ENCODE measurements at regions not wholly inside any gene's neighbourhood (a gene's known extent, or its start where the extent isn't known, plus 50 kb on each side); places are given as distances from the start of the nearest gene placed in this dataset.

DNA sequence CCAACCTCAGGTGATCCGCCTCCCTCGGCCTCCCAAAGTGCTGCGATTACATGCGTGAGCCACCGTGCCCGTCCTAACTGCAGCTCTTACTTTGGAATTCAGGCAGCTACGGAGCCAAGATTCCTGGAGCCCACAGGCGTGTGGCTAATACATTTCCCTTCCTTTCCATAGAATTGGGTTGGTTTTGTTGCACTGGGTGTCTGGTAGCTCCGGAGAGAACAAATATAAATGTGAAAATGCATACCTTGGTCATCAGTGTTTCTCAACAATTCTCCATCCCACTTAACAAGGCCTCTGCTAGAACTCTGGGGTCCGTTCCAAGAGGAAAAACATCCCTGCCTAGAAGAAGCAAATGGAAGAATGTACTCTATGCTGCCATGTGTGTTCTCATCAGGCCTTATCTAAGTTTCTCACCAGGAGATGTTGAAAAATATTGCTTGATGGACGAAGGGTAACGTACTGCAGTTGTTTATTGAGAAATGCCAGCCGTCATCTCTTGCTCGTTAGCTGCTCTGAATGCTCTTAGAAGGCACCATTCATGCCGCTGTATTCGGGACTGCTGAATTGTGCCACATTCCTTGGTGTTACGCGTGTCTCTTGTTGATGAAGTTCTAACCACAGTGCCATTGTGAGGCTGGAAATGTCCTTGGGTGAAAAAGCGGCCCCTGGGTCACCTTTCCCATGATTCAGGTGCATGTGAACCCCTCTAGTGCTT, 50.5 kb upstream of the CD99 start:
- Histone ChIP-seq H3K36me3 (no peaks in the 10 kb centered on the region), H3K9me3 (no peaks in the 10 kb centered on the region), H3K27me3 (no peaks in the 10 kb centered on the region), H3K27ac (no peak overlapping the region), H3K4me3 (no peak overlapping the region), H3K4me1 (ENCODE audit: insufficient read depth) (no peaks in the 10 kb centered on the region)
- TF ChIP-seq EP300 (IDR thresholded peaks at IDR 0.05) (no peak), POLR2A (IDR thresholded peaks at IDR 0.05) (no peak)
- TF ChIP-seq, protein P1, sequence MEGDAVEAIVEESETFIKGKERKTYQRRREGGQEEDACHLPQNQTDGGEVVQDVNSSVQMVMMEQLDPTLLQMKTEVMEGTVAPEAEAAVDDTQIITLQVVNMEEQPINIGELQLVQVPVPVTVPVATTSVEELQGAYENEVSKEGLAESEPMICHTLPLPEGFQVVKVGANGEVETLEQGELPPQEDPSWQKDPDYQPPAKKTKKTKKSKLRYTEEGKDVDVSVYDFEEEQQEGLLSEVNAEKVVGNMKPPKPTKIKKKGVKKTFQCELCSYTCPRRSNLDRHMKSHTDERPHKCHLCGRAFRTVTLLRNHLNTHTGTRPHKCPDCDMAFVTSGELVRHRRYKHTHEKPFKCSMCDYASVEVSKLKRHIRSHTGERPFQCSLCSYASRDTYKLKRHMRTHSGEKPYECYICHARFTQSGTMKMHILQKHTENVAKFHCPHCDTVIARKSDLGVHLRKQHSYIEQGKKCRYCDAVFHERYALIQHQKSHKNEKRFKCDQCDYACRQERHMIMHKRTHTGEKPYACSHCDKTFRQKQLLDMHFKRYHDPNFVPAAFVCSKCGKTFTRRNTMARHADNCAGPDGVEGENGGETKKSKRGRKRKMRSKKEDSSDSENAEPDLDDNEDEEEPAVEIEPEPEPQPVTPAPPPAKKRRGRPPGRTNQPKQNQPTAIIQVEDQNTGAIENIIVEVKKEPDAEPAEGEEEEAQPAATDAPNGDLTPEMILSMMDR (IDR thresholded peaks at IDR 0.05): no peak
- DNase-seq: no peak
- 83 to 88% (median 84%) methylated on average over 19 of the region's 19 CpGs for WGBS, 3 donors
- intact Hi-C loops (cut with DNase I): loop anchor here in 3 of 4 donors (10.0 kb wide), 2 partner anchors 174 to 184 kb away; partner anchors contain the start of gene GYG2 (in 1 of the 3)

- Histone ChIP-seq H3K36me3 (no peaks in the 10 kb centered on the region), H3K4me1 (ENCODE audit: insufficient read depth) (no peaks in the 10 kb centered on the region), H3K27ac (no peak overlapping the region), H3K9me3 (no peaks in the 10 kb centered on the region), H3K4me3 (no peak overlapping the region), H3K27me3 (no peaks in the 10 kb centered on the region)
- DNase-seq: no peak
- intact Hi-C loops (cut with DNase I): no loop called here
- TF ChIP-seq EP300 (IDR thresholded peaks at IDR 0.05): no peak
- TF ChIP-seq POLR2A (IDR thresholded peaks at IDR 0.05): no peak
- TF ChIP-seq, protein P1 (IDR thresholded peaks at IDR 0.05): no peak
- WGBS, 3 donors: 85 to 93% (median 92%) methylated on average over 7 of the region's 7 CpGs
Measured at GRCh38 chrX:2638279-2638678, 52.8 kb upstream of the CD99 start.

DNA sequence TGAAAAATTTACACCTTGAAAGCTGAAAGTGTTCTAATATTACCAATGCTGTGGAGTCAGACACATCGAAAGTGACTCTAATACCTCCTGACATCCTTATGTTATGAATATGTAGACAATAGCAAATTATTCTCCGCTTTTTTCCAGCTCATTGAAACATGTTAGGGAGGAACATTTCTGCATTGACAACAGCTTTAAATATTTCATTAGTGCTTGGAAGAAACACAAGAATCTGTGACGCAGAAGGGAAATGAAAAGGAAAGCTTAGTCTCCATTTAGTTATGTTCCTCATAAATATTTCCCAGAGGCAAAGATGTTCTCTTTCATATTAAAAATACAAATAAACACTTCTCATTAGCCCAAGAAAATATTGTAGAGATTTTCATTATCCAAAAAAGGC, 55.8 kb upstream of the CD99 start:
- DNase-seq: no peak
- Histone ChIP-seq H3K4me1 (ENCODE audit: insufficient read depth) (no peaks in the 10 kb centered on the region), H3K9me3 (no peaks in the 10 kb centered on the region), H3K27ac (no peak overlapping the region), H3K36me3 (no peaks in the 10 kb centered on the region), H3K27me3 (no peaks in the 10 kb centered on the region), H3K4me3 (no peak overlapping the region)
- TF ChIP-seq, protein P1 (IDR thresholded peaks at IDR 0.05): no peak
- TF ChIP-seq POLR2A (IDR thresholded peaks at IDR 0.05) (no peak), EP300 (IDR thresholded peaks at IDR 0.05) (no peak)
- intact Hi-C loops (cut with DNase I): no loop called here
- 67 to 86% (median 72%) methylated on average over 3 of the region's 3 CpGs for WGBS, 3 donors

GRCh38 chrX:2632533-2633504, 58.3 kb upstream of the CD99 start:
- WGBS, 3 donors: 92 to 95% (median 93%) methylated on average over 9 of the region's 9 CpGs
- DNase-seq: no peak
- Histone ChIP-seq H3K4me3 (no peak overlapping the region), H3K27me3 (no peaks in the 10 kb centered on the region), H3K9me3 (no peaks in the 10 kb centered on the region), H3K4me1 (ENCODE audit: insufficient read depth) (no peaks in the 10 kb centered on the region), H3K27ac (no peak overlapping the region), H3K36me3 (no peaks in the 10 kb centered on the region)
- TF ChIP-seq EP300 (IDR thresholded peaks at IDR 0.05): no peak
- TF ChIP-seq, protein P1 (IDR thresholded peaks at IDR 0.05): no peak
- TF ChIP-seq POLR2A (IDR thresholded peaks at IDR 0.05): no peak
- intact Hi-C loops (cut with DNase I): no loop called here
